Left lobe of liver (tissue), 2 donors: ENCODE measurements at regions not wholly inside any gene's neighbourhood (a gene's known extent, or its start where the extent isn't known, plus 50 kb on each side); places are given as distances from the start of the nearest gene placed in this dataset.

Experiments used
- ATAC-seq: fragments of 200-7000 bp; cut with Tn5 transposase; one replicate; pipeline ENCODE4 v1.9.1; 2020; ENCODE audit warnings: mild to moderate bottlenecking, moderate library complexity
- DNase-seq: peaks from one replicate; pipeline ENCODE4 v3.0.0-alpha.2; 2020; ENCODE audit warnings: low spot score
- donor health status: DM: no; HTN: no; CAD: no; lungs with moderate emphysema.
- donor health status: DM: no; HTN: yes; CAD: no.

- ATAC-seq (no peak), DNase-seq (no peak)
Observed at GRCh38 chr7:109996411-109996810, 1094.5 kb upstream of the LRRN3 start.

GRCh38 chr7:109996927-109997326 is 1094.0 kb upstream of the LRRN3 start:
- DNase-seq = no peak
- no peak for ATAC-seq

GRCh38 chr7:109997837-109998236 is 1093.1 kb upstream of the LRRN3 start:
- DNase-seq (no peak), ATAC-seq (no peak)

GRCh38 chr7:110001254-110001938 is 1089.5 kb upstream of the LRRN3 start:
- ATAC-seq (no peak), DNase-seq (no peak)

- ATAC-seq (no peak), DNase-seq (no peak)
Observed at GRCh38 chr7:110003827-110004226, 1087.1 kb upstream of the LRRN3 start.

- no peak for DNase-seq
- ATAC-seq = no peak
Observed at GRCh38 chr7:110007320-110008063, 1083.4 kb upstream of the LRRN3 start.

- ATAC-seq (no peak), DNase-seq (no peak)
Observed at GRCh38 chr7:110010359-110010758, 1080.6 kb upstream of the LRRN3 start.

- DNase-seq = no peak
- no peak for ATAC-seq
Observed at GRCh38 chr7:110017405-110017804, 1073.5 kb upstream of the LRRN3 start.

GRCh38 chr7:110027385-110027784 is 1063.5 kb upstream of the LRRN3 start:
- DNase-seq = no peak
- ATAC-seq = no peak

GRCh38 chr7:110043519-110043918 is 1047.4 kb upstream of the LRRN3 start:
- DNase-seq (no peak), ATAC-seq (no peak)

- no peak for ATAC-seq
Observed at GRCh38 chr7:110050785-110051184, 1040.1 kb upstream of the LRRN3 start.

GRCh38 chr7:110051372-110051771 is 1039.6 kb upstream of the LRRN3 start:
- no peak for ATAC-seq
- no peak for DNase-seq

More at GRCh38 chr7:110050785-110051184, 1040.1 kb upstream of the LRRN3 start:
- DNase-seq = no peak

- ATAC-seq = no peak
- no peak for DNase-seq
Observed at GRCh38 chr7:110056331-110056730, 1034.6 kb upstream of the LRRN3 start.

- DNase-seq (no peak), ATAC-seq (no peak)
Observed at GRCh38 chr7:110058401-110058800, 1032.5 kb upstream of the LRRN3 start.

GRCh38 chr7:110061387-110061786 is 1029.5 kb upstream of the LRRN3 start:
- ATAC-seq (no peak), DNase-seq (no peak)

- DNase-seq = no peak
- ATAC-seq = no peak
Observed at GRCh38 chr7:110065121-110065520, 1025.8 kb upstream of the LRRN3 start.

GRCh38 chr7:110066843-110067242 is 1024.1 kb upstream of the LRRN3 start:
- ATAC-seq = no peak
- DNase-seq = no peak

- no peak for DNase-seq
- no peak for ATAC-seq
Observed at GRCh38 chr7:110071192-110071591, 1019.7 kb upstream of the LRRN3 start.

- DNase-seq (no peak), ATAC-seq (no peak)
Observed at GRCh38 chr7:110075450-110075849, 1015.5 kb upstream of the LRRN3 start.

GRCh38 chr7:110076194-110076593 is 1014.7 kb upstream of the LRRN3 start:
- DNase-seq (no peak), ATAC-seq (no peak)

- peak; percentile 95 for ATAC-seq
- peak; percentile 72 for DNase-seq
Observed at GRCh38 chr7:110084181-110084807, 1006.6 kb upstream of the LRRN3 start.
